GM19372 (cell line): ENCODE measurements at regions not wholly inside any gene's neighbourhood (a gene's known extent, or its start where the extent isn't known, plus 50 kb on each side); places are given as distances from the start of the nearest gene placed in this dataset.

ENCODE experiments used
- ATAC-seq: cut with Tn5 transposase; IDR thresholded peaks from one replicate; pipeline ENCODE4 v1.9.1; 2021; ENCODE audit warnings: mild to moderate bottlenecking, low read depth, moderate library complexity; ENCODE audit not compliant: unreplicated experiment

DNA sequence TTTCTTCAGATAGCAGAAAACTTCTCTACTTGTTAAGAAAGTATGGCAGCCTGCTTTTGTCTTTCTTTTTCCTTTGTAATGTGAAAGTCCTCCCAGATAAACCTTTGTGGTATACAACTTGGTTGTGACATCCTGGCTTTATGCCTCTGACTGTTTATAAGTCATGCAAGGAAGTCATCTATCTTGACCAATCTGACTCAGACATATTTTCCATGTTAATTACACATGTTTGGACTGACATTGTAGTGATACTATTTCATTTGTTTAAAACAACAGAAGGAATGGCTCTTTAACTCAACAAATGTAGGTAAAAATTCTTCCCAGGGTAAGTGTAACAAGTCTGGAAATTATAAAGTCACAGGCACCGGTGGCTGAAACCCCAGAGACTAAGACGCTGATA lies 341.6 kb upstream of the MEOX2 start:
- no peak for ATAC-seq

DNA sequence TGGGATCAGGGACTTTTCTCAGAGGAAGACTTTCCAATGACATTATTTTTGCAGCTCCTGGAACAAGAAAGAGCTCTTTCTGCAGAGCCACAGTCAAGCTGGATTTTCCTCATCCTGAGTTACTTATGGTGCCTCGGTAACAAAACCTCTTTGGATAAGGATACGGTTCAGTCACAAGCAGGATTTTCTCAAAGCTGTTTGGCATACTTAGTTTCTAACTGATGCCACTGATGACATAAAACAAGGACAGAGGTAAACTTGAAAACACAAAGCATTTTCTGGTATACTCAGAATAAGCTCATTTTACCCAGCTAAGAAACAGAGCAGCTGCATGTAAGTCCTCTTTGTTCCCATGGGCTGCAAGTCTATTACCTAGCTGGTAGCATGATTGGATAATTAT lies 340.9 kb upstream of the MEOX2 start:
- no peak for ATAC-seq

DNA sequence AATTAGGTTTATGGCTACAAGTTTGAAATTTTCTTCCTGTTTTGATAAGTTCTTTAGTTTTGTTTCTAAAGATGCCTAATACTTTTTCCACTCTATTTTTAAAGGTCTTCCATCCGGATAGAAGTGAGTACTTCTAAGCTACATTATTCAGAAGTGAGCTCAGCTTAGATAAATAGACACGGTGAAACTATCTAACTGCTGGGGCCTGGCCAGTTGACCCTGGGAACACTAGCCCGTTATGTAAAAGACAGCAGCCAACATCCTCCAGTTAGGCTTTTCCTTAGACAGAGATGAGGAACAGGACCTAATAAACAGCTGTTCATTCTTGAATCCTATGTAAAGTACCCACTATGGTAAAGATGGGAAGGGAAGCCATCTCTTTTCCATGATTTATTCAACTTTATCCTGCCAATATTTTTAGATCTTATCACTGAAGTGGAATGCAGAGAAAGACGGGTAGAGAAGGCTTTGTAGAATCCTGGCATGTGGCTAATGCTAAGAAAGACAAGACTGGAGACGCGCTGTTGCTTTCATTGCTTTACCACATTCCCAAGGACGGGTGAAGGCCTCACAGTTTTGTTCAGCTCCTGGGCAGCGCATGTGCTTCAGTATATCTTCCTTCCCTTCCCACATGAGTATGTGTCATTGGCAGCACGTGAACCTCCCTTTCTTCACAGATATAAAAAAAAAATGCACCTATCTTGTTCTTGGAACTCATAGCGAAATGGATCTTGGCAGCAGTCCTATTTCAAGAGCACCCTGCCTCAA lies 340.0 kb upstream of the MEOX2 start:
- ATAC-seq: no peak

DNA sequence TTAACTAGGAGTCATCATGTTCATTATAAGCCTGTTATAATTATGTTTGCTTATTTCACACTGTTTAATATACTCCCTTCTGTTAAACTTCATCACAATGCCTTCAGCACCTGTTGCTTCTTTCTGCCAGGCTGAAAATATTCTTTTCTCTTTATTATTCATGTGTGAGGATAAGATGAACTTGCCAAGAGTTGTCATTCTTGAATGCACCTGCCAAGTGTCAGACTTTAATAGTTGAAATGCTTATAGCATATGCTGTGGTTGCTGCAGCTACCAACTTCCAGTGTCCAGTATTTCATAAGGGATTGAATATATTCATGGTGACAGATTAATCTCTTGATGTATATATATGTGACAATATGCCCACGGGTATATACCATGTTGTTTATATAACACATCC lies 339.2 kb upstream of the MEOX2 start:
- no peak for ATAC-seq

DNA sequence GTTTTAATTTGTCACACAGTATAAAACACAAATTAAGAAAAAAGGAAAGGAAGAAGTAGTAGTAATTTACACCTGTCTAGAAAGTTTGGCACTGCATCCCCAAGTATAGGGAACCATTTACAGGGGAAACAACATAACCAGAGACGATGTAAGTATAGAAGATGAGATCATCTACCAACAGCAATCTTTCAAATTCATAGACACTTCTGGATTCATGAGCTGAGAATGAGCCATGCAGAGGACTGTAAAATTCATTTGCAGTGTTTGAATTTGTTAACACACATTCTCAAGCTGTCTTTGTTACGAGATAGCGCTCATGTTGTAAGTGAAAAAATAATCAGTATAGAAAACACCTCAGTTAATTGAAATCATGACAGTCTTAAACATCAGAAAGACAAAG lies 337.0 kb upstream of the MEOX2 start:
- ATAC-seq: no peak

DNA sequence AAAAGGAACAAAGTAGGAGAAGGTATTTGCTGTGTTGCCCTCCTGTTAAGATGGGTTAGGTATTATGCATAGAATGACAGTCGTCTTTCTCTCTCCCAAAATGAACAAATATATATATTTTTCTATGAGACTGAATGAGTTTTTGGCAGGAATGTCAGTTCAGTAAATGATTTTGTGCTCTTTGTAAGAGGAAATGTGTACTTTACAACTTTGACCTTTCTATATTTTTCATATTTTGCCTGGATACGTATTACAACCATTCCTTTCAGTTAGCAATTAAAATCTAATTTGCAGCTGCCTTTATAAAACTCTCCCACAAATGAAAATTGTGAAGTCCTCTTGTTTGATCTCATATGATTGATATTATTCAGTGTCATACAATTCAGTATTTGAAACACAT lies 336.6 kb upstream of the MEOX2 start:
- no peak for ATAC-seq

DNA sequence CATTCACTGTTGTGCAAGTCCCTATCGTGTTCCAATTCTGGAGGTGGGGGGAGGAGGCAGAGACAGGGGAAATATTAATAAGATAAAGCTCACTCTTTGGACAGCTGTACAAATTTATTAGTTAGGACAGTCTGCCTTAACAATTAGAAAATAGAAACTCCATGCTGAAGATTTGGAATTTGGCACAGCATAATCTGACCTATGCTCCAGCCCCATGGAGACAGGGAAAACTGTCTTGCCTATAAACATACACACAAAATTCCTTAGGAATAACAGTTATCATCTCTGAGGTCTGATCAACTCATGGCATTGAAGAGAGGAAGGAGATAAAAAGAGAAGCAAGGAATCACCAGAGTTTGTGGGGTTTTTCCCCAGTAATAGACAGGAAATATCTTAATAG lies 335.4 kb upstream of the MEOX2 start:
- ATAC-seq: no peak

DNA sequence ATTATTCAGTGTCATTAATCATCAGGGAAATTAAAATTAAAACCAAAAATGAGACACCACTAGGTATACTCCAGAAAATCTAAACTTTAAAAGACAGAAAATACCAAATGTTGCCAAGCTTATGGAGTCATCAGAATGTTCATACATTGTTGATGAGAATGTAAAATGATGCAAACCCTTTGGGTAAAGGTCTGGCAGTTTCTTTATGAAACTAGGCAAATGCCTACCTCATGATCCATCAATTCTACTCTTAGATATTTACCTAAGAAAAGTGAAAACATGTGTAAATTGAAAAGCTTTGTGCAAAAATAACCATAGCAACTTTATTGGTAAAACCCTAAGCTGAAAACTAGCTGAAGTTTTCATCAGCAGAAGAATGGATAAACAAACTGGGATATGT lies 329.5 kb upstream of the MEOX2 start:
- ATAC-seq: no peak

DNA sequence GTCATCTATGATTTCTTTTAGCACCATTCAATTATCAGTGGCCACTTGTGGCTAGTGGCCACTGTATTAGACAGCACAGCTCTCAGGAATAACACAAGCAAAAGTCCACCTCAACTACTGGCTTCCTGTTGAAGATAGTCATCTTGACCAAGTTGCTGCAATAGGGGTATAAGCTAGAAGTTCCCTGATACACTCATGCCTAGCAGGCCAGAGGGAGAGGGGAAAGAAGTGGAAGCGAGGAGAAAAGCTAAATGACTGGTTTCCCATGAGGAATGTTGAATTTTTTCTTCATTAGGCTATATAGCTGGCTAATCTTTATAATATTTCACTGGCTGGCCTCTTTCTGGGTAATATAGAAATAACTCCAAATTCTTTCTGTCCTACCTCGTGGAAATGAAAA lies 327.5 kb upstream of the MEOX2 start:
- ATAC-seq: no peak

DNA sequence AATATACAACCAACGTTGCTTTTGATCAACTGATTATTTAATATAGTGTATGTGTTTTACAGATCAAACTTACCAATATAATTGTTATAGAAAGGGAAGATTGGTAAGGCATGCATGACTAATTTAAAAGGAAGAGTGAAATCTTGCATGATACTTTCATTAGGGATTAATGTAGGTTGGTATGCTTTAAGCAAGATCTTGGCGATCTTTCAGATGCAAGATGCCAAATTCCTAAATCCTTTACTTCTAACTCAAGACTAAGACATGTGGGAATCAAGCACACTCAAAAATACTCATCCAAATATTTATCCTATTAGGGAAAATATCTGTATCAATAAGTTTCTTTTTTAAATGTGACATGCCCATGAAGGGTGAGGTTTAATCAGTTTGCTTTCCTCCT lies 321.4 kb upstream of the MEOX2 start:
- ATAC-seq: no peak

DNA sequence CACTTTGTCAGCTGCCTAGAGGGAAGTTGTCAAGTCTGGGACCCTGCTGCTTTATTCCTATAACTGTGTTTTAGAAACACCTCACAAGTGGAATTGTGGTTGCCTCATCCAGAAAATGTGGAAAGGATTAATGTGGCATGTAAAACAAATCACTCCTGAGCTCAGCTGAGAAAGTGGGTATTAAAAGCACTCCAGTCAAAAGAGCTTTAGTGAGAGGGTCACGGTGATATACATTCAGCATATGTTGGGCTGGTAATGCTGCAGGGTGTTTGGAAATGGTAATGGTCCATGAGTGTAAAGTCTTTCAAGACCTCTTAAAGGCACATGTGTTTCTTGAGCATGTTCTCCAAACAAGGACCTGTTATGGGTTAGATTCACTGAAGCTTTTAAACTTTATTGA lies 318.2 kb upstream of the MEOX2 start:
- no peak for ATAC-seq

DNA sequence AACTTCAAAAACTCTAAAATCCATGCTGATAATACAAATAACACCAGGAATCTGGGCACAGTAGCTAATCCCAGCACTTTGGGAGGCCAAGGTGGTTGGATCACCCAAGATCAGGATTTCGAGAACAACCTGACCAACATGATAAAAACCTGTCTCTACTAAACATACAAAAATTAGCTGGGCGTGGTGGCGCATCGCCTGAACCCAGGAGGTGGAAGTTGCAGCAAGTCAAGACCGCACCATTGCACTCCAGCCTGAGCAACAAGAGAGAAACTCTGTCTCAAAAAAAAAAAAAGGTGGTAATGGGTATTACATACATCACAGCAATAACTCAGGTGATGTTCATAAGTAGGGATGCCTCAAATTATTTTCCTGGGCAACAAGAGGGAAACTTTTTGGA lies 315.0 kb upstream of the MEOX2 start:
- no peak for ATAC-seq

DNA sequence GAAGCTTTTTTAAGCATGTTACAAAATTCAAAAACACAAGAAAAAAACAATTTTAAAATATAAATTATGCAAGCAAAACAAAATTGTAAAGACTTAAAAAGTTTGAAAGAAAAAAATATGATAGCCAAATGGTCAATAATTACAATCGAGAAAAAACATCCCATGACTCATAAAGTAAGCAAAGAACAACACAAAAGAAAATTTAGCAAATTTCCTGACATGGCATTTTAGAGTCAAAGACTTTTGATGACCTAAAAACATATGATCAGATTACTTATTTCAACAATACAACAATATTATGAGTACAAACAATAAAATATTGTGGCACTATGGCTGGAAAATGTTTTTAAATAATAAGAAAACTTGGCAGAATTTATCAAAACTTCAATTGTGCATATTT lies 312.1 kb upstream of the MEOX2 start:
- no peak for ATAC-seq

DNA sequence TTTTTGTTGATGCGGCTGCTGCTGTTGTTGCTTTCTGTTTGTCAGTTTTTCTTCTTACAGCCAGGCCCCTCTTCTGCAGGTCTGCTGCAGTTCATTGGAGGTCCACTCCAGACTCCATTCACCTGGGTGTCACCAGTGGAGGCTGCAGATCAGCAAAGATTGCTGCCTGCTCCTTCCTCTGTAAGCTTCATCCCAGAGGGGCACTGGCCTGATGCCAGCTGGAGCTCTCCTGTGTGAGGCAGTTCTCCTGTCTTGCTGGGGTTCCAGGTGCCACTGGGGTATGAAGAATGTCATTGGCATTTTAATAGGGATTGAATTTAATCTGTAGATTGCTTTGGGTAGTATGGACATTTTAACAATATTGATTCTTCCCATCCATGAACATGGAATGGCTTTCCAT lies 308.5 kb upstream of the MEOX2 start:
- no peak for ATAC-seq

DNA sequence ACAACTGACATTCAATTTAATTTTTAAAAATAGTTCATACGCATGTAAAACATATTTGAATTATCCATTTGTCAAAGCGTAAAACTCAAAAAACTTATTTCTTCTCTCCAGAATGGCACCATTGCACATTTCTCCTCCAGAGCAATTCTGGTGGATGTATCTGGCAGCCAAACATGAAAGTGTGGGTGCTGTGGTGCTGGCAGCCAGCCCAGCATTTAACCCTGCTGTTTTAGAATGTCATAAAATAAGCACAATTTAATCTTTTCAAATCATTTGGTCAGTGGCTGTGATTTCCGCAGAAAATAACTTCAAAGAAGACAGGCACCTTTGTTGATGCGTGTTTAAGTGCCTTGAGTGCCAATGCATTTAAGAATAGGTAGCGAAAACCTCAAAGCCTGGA lies 302.7 kb upstream of the MEOX2 start:
- no peak for ATAC-seq

DNA sequence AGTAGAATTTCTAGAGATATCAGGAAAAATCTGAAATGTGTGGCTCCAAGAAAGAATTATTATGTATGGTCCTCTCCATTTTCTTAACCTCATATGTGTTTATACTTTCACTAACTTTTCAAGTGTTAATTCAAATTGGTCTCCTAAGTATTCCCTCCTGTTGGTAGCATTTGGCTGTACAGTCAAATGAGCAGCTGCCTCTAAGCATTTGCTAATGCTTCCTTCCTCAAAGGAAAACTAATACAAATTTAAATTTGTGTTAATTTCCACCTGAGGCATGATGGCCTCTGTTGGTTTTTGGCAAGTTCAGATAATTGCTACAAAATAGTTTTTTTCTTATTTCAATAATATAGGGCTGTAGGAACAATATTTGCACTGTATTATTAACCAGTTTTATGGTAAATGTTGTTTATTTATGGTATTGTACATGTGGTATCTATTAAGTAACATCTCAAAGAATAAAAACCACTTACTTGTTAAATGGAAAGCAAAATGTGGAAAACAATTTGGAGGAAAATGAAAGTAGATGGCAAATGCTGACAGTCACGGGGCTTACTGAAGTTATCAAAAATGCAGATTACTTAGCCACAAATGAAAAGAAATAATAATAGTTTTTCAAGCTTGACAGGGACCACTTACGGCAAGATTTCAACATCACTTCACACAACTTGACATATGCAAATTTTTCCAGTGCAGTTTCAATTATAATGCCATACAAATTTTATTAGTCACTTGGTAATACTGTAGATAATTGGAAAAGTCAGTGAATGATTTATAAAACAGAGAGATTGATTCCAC lies 299.3 kb upstream of the MEOX2 start:
- ATAC-seq: no peak

DNA sequence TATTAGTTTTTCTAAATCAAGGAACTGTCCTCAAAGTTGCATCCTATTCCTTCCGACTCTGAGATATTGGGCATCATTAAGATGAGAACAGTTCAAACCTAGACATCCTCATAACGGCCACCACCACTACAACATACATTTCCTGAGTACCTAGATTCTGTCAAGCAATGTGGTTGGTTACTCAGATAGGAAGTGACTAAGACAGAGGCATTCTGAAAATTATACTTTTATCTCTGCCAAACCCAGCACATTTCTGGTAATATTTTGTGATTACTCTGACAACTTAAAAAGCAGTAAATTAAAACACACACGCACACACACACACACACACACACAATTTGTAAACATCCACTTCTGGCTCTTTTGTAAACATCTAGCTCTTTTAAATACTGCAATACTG lies 291.2 kb upstream of the MEOX2 start:
- no peak for ATAC-seq

DNA sequence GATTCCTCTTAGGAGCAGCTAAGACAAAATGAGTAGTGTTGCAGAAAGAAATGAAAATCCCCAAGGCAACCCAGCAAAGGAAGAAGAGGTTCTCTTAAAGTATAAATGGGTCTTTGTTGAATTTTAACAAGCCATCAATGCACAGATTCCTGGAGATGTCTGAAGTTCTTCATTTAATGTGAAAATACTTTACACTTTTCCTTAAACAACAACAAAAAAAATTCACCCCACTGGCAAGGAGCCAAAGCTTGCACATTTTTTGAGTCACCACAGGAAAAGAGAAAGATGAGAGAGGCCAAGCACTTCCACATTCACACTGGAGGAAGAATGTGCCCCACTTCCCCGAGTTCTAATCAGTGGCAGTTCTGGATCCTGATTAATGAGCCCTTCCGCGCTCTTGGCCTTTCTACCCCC lies 286.4 kb upstream of the MEOX2 start:
- ATAC-seq: no peak

DNA sequence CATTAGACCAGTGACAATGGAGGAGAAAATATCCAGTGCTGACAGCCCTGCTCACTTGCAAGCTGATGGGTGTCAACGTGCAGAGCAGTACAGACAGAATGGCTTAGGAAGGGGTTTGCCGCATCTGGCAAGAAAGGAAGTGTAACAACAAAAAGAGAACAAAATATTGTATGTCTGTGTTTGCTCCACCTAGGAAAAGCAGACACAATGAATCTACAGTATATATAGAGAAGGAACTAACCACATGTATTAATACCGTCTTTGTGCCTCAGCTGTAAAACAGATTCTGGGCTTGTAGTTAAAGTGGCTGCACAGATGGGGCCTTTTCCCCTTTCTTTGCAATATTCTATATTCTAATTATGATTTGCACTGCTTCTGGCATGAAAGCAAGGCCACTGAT lies 281.1 kb upstream of the MEOX2 start:
- no peak for ATAC-seq

DNA sequence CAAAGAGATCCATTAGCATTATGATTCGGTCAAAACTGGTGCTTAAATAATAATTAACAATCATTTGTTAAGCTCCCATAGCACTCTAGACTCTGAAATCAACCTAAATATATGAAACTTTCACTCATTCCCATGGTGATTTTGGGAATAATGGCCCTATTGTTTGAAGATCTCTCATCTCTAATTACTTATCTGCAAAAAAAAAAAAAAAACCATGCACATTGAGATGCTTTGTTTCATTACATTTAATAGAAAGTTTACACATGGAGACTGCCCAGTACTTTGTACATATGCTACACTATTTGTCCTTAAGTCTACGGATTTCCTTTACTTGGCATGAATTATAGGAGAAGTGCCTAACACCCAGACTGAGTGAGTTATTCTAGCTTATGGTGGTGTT lies 280.6 kb upstream of the MEOX2 start:
- ATAC-seq: no peak

DNA sequence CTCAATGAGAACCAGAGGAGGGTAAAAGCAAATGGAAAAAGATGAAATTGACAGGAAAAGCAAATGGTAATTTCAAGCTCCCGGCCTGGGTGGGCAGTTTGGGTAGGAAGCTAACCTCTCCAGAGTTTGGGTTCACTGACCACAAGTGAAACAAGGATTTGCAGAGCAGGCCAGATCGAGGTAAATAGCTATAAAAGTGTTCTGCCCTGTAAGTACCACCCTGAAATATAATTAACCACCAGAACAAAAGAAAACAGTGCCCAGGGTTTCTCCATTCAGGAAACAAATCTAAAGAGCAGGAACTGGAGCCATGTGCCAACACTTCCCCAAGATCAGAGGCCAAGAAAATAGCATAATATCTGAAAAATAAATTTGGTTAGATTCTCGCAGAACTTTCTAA lies 276.7 kb upstream of the MEOX2 start:
- ATAC-seq: no peak

DNA sequence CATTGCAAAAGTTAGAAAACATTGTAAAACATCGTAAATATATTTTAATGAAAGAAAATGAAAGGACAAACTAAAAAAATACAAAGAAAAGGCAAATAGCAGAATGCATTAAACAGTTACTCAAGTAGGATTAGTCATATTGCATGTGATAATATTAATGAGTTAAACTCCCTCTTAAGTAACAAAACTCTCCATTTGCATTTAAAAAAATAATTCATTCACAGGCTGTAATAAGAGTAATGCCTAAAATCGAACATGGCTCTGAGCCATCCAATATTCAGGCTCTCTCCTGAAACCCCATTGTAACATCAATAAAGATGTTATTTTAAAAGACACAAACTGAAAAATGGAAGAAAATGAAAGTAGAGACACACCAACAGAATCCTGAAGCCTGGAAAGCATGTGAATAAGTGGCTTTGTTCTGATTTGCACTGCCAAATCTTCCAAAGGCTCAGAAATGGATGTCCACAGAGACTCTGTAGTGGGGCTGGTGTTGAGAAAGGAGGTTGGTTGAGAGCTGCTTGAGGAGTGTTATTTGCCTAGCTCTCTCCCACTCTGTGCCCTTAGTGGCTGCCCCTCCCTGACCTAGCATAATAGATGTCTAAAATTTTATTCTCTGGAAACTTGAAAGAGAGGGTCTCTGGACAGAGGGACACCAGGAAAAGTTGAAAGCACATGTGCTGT lies 268.3 kb upstream of the MEOX2 start:
- no peak for ATAC-seq
